NB4 (cell line): ENCODE measurements at regions not wholly inside any gene's neighbourhood (a gene's known extent, or its start where the extent isn't known, plus 50 kb on each side); places are given as distances from the start of the nearest gene placed in this dataset.

Source experiments
- DNase-seq: peaks from one replicate; pipeline ENCODE4 v3.0.0; 2010; ENCODE audit warnings: low read depth
- H3K4me3 ChIP-seq: one replicate; pipeline ENCODE4 v1.5.1; 2011; ENCODE audit warnings: mild to moderate bottlenecking, low read depth, low read length, moderate library complexity
- CTCF ChIP-seq: IDR thresholded peaks from one replicate; pipeline ENCODE4 v1.5.1; 2012; ENCODE audit warnings: low read depth, low read length
- MYC ChIP-seq: IDR thresholded peaks from 2 replicates; pipeline ENCODE4 v1.6.1; 2011; ENCODE audit warnings: low read depth, low read length
- POLR2A ChIP-seq: IDR thresholded peaks from 2 replicates; pipeline ENCODE4 v1.6.1; 2011; ENCODE audit warnings: mild to moderate bottlenecking; ENCODE audit not compliant: insufficient read length; ENCODE audit errors: extremely low read depth
- TF ChIP-seq, protein P1 (sequence below): IDR thresholded peaks from 2 replicates; pipeline ENCODE4 v1.6.1; 2011; ENCODE audit warnings: low read depth, low read length

DNA sequence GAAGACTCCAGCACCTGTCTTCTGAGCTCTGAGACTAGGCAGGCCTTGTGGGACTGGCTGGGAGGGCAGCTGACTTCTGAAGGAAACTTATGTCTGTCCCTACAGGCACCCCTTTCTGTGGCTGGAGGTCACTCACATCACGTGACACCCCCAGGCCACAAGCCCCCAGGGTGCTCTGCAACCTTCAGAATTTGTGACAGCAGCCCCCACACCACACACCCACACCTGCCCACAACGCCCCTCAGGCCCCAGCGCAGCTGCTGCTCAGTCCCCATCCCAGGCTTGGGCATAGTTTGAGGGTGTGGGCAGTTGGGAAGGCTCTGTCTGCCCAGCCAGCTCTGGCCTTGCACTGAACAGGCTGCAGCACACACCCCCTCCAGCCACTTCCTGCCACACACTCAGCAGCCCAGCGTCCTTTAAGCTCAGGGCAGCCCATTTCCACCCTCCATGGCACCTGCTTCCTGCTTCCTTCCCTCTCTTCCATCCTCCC, 80.0 kb upstream of the UNC5B start:
- peak; percentile 9 for DNase-seq
- TF ChIP-seq CTCF (no peak), MYC (no peak), POLR2A (no peak)
- TF ChIP-seq, protein P1, sequence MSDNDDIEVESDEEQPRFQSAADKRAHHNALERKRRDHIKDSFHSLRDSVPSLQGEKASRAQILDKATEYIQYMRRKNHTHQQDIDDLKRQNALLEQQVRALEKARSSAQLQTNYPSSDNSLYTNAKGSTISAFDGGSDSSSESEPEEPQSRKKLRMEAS, result no peak
- no peak overlapping the region for H3K4me3 ChIP-seq

DNA sequence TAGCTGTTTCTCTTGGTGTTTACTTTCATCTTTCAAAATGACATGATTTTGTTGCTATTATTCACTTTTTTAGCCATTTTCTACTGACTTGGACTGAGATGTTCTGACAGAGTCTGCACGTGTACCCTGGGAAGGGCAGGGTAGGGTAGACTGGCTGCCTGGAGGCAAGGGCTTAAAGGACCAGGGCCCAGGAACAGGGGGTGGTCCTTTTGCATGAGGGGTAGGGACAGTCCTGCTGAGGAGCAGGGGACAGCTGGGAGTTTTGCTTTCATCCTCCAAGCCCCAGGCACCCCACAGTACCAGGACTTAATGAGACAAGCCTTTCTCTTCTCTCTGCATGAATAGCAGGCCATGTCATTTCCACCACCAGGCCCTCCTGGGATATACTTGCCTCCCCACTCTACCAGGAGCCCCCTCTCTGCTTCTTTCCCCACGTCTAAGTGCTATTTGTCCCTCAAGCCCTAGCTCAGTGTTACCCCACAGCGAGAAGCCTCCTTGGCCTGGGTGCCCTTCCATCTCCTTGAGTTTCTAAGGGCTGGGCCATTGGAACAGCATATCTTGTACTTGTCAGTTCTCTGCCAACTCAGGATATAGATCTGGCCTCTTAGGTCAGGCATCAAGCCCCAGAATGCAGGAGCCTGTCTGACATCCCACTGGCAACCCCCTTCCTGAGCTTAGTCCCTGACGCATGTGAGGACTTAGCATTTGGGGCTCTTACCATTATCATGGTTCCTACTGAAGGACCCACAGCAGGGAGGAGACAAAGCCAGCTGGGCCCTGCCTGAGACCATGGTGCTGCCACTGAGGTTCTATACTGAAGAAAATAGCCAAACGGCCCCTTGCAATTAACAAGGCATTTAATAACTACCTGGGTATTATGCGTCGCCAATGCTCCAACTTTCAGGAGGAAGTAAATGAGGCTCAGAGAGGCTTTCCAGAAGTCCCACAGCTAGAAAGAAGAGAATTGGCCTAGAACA, 78.4 kb upstream of the UNC5B start:
- no peak overlapping the region for H3K4me3 ChIP-seq
- no peak for TF ChIP-seq CTCF
- no peak for TF ChIP-seq POLR2A
- TF ChIP-seq, protein P1, result no peak
- no peak for TF ChIP-seq MYC
- DNase-seq, result no peak

- DNase-seq, result no peak
- no peak for TF ChIP-seq MYC
- no peak overlapping the region for H3K4me3 ChIP-seq
Observed at GRCh38 chr10:71134732-71135211, 77.6 kb upstream of the UNC5B start.

DNA sequence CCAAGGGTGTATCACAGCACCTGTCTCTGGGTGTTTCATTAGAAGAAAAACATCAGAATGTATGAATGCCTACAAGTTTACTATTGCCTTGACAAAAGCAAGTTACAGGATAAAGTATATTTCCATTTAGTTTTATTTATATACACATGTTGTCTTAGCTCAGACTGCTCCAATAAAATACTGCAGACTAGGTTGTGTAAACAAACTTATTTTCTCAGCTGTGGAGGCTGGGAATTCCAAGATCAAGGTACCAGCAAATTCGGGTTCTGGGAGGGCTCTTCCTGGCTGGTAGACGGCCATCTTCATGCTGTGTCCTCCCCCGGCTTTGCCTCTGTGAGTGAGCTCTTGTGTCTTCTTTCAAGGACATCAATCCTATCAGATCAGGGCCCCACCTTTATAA, 77.1 kb upstream of the UNC5B start:
- no peak overlapping the region for H3K4me3 ChIP-seq
- TF ChIP-seq, protein P1, result no peak
- TF ChIP-seq CTCF (no peak), POLR2A (no peak), MYC (no peak)
- DNase-seq, result no peak

DNA sequence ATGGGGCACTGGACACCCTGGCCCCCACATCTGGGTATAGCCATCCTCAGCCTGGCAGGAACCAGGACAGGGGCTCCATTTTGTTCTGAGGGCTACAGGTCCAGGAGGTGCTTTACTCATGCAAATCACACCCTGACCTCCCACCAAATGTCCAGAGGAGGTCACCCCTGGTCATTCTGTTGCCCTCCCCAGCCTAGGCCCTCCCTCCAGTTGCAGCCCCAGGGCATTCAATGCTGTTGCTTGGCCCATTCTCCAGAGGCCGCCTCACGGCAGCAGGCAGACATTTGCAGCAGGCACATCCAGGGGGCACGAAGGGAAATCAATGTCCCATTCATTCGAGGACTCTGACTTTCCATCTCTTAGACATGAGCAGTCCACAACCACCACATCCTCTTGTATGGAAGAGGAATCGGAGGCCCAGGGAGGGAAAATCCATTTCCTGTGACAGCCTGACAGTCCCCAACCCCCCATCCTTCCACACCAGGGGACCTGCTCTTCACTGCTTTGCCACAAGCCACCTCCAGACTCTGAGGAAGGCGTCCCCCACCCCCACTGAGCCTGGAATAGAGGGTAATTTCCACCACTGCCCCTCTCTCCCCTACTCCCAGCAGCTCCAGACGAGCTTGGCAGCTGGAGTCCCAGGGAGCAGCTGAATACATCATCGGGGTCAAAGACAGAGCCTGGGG, 76.2 kb upstream of the UNC5B start:
- no peak for DNase-seq

More for the DNA sequence above, 76.2 kb upstream of the UNC5B start:
- no peak overlapping the region for H3K4me3 ChIP-seq
- no peak for TF ChIP-seq POLR2A
- TF ChIP-seq, protein P1, result no peak
- no peak for TF ChIP-seq MYC
- TF ChIP-seq CTCF, result no peak
